HEK293 (cell line): ENCODE measurements at regions not wholly inside any gene's neighbourhood (a gene's known extent, or its start where the extent isn't known, plus 50 kb on each side); places are given as distances from the start of the nearest gene placed in this dataset.

Source experiments
- TF ChIP-seq, protein P1 (sequence below): fragments of 450-650 bp; formaldehyde crosslinking; IDR thresholded peaks from 2 replicates; pipeline ENCODE4 v1.5.1; 2016; ENCODE audit warnings: missing biosample characterization, missing genetic modification characterization
- TF ChIP-seq, protein P2 (sequence below): fragments of 450-650 bp; formaldehyde crosslinking; IDR thresholded peaks from 2 replicates; pipeline ENCODE4 v1.5.1; 2016; ENCODE audit warnings: missing biosample characterization, missing genetic modification characterization

- TF ChIP-seq, protein P1, sequence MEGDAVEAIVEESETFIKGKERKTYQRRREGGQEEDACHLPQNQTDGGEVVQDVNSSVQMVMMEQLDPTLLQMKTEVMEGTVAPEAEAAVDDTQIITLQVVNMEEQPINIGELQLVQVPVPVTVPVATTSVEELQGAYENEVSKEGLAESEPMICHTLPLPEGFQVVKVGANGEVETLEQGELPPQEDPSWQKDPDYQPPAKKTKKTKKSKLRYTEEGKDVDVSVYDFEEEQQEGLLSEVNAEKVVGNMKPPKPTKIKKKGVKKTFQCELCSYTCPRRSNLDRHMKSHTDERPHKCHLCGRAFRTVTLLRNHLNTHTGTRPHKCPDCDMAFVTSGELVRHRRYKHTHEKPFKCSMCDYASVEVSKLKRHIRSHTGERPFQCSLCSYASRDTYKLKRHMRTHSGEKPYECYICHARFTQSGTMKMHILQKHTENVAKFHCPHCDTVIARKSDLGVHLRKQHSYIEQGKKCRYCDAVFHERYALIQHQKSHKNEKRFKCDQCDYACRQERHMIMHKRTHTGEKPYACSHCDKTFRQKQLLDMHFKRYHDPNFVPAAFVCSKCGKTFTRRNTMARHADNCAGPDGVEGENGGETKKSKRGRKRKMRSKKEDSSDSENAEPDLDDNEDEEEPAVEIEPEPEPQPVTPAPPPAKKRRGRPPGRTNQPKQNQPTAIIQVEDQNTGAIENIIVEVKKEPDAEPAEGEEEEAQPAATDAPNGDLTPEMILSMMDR (tag by site-specific recombination), result no peak
- TF ChIP-seq, protein P2, sequence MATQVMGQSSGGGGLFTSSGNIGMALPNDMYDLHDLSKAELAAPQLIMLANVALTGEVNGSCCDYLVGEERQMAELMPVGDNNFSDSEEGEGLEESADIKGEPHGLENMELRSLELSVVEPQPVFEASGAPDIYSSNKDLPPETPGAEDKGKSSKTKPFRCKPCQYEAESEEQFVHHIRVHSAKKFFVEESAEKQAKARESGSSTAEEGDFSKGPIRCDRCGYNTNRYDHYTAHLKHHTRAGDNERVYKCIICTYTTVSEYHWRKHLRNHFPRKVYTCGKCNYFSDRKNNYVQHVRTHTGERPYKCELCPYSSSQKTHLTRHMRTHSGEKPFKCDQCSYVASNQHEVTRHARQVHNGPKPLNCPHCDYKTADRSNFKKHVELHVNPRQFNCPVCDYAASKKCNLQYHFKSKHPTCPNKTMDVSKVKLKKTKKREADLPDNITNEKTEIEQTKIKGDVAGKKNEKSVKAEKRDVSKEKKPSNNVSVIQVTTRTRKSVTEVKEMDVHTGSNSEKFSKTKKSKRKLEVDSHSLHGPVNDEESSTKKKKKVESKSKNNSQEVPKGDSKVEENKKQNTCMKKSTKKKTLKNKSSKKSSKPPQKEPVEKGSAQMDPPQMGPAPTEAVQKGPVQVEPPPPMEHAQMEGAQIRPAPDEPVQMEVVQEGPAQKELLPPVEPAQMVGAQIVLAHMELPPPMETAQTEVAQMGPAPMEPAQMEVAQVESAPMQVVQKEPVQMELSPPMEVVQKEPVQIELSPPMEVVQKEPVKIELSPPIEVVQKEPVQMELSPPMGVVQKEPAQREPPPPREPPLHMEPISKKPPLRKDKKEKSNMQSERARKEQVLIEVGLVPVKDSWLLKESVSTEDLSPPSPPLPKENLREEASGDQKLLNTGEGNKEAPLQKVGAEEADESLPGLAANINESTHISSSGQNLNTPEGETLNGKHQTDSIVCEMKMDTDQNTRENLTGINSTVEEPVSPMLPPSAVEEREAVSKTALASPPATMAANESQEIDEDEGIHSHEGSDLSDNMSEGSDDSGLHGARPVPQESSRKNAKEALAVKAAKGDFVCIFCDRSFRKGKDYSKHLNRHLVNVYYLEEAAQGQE (tag by site-specific recombination), result no peak
Measured at GRCh38 chr1:147079400-147080005, 92.8 kb downstream of the PRKAB2 start.
